Neural crest cell (in vitro differentiated cells): ENCODE measurements at regions not wholly inside any gene's neighbourhood (a gene's known extent, or its start where the extent isn't known, plus 50 kb on each side); places are given as distances from the start of the nearest gene placed in this dataset.

ENCODE experiments used
- DNase-seq: peaks from one replicate; pipeline ENCODE4 v3.0.0; 2021; ENCODE audit warnings: low read depth, mixed read lengths, low spot score
- H3K27ac Mint-ChIP-seq: one replicate; pipeline ENCODE4 v1.8.0; 2021; ENCODE audit warnings: mild to moderate bottlenecking, mixed read lengths; ENCODE audit not compliant: unreplicated experiment
- H3K27me3 Mint-ChIP-seq: 2 replicates; pipeline ENCODE4 v1.8.0; 2021; ENCODE audit warnings: low read depth, mild to moderate bottlenecking, mixed read lengths
- H3K36me3 Mint-ChIP-seq: 2 replicates; pipeline ENCODE4 v1.8.0; 2021; ENCODE audit warnings: low read depth, mild to moderate bottlenecking, mixed read lengths
- H3K4me1 Mint-ChIP-seq: 2 replicates; pipeline ENCODE4 v1.8.0; 2021; ENCODE audit warnings: mixed read lengths
- H3K4me3 Mint-ChIP-seq: one replicate; pipeline ENCODE4 v1.8.0; 2021; ENCODE audit warnings: mild to moderate bottlenecking, mixed read lengths
- H3K9me3 Mint-ChIP-seq: 2 replicates; pipeline ENCODE4 v1.8.0; 2021; ENCODE audit warnings: mixed read lengths
- CTCF ChIP-seq: fragments of 200-600 bp; sonication (generic); conservative IDR thresholded peaks from 2 replicates; pipeline ENCODE4 v1.5.0; 2021; ENCODE audit warnings: antibody characterized with exemption, mild to moderate bottlenecking

DNA sequence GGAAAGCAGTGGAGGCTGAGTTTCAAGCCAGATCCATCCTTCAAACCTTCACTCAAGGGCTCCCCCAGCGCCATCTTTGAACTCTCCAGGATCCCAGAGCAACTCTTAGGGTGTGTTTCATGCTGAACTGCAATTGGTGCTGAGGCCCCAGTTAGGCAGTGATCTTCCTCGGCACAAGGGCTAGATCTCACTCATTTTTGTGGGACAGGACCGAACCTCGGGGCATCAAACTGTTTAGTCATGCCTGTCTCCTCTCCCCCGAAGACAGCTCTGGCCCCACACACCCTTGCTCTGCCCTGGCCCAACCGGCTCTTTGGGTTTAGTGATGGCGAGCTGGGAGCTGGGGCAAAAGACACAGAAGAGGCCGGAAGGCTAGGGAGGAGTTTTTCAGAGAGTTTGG is 115.1 kb downstream of the NUFIP1 start:
- Mint-ChIP-seq H3K4me1 (peaks cover 3% of the 10 kb centered on the region), H3K4me3 (no peak overlapping the region), H3K27me3 (no peaks in the 10 kb centered on the region), H3K27ac (peak overlapping the region; percentile 12), H3K36me3 (no peaks in the 10 kb centered on the region), H3K9me3 (peaks cover 5% of the 10 kb centered on the region)
- no peak for TF ChIP-seq CTCF
- DNase-seq = no peak

DNA sequence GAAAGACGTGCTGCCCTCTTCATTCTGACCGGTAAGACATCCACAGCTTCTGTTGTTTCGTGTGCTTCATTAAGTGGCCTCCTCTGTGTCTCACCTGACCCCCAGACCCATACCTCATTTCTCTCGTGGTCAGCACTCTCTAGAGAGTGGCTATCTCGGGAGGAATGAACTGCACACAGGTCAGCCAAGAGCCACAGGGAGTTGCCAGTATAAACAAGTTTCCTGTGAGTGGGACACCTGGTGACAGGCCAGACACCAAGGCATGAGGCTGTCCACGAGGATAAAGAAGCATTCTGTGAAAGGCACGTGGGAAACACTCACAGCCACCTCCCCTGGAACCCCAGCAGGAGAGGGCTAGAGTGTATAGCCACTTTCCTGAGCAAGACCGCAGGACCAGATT is 115.8 kb downstream of the NUFIP1 start:
- peaks cover 3% of the 10 kb centered on the region for H3K4me1 Mint-ChIP-seq

GRCh38 chr13:44872751-44873150 is 116.5 kb downstream of the NUFIP1 start:
- no peak for TF ChIP-seq CTCF
- DNase-seq = no peak
- Mint-ChIP-seq H3K9me3 (peaks cover 5% of the 10 kb centered on the region), H3K36me3 (no peaks in the 10 kb centered on the region), H3K27ac (no peak overlapping the region), H3K4me3 (no peak overlapping the region), H3K4me1 (peaks cover 3% of the 10 kb centered on the region), H3K27me3 (no peaks in the 10 kb centered on the region)

More for the DNA sequence above, 115.8 kb downstream of the NUFIP1 start:
- H3K4me3 Mint-ChIP-seq = no peak overlapping the region
- TF ChIP-seq CTCF = no peak
- DNase-seq = no peak
- peaks cover 5% of the 10 kb centered on the region for H3K9me3 Mint-ChIP-seq
- no peak overlapping the region for H3K27ac Mint-ChIP-seq
- H3K36me3 Mint-ChIP-seq = no peaks in the 10 kb centered on the region
- no peaks in the 10 kb centered on the region for H3K27me3 Mint-ChIP-seq

DNA sequence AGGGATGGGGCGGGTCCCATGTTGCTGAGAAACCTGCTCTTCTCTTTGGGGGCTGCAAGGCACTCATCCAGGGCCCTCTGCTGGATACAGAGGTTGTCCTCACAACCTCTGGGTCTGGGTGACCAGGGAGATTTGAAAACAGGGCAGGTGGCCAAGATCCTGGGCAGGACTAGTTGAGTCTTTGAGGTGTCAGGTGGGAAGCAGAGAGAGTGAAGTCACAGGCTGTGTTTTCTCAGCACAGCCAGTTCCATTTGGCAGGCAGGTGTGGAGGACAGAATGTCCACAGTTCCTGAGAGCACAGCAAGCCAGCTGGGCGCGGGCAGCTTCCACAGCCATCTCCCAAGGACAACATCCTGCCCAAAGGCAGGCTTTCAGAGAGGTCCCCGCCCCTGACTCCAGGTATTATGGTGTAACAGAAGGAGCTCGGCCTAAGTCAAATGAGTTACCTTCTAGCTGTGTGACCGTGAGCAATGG is 118.8 kb downstream of the NUFIP1 start:
- H3K27ac Mint-ChIP-seq = no peak overlapping the region
- no peak for TF ChIP-seq CTCF
- peaks cover 8% of the 10 kb centered on the region for H3K9me3 Mint-ChIP-seq
- no peaks in the 10 kb centered on the region for H3K27me3 Mint-ChIP-seq
- no peak for DNase-seq
- no peak overlapping the region for H3K4me3 Mint-ChIP-seq
- H3K4me1 Mint-ChIP-seq = peaks cover 3% of the 10 kb centered on the region
- H3K36me3 Mint-ChIP-seq = no peaks in the 10 kb centered on the region

DNA sequence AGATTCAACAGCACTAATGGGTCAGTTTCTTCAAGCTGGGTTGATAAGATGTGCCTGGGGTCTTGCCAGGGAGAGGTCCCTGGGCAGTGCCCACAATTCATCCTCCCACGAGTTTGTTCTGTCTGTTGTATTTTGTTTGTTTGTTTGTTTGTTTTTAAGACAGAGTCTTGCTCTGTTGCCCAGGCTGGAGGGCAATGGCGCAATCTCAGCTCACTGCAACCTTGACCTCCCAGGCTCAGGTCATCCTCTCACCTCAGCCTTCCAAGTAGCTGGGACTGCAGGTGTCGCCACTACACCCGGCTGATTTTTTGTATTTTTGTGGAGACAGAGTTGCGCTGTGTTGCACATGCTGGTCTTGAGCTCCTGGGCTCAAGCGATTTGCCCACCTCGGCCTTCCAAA is 120.1 kb downstream of the NUFIP1 start:
- no peaks in the 10 kb centered on the region for H3K27me3 Mint-ChIP-seq
- peaks cover 8% of the 10 kb centered on the region for H3K9me3 Mint-ChIP-seq
- no peak for TF ChIP-seq CTCF
- no peak for DNase-seq
- H3K27ac Mint-ChIP-seq = no peak overlapping the region
- peaks cover 3% of the 10 kb centered on the region for H3K4me1 Mint-ChIP-seq
- H3K4me3 Mint-ChIP-seq = no peak overlapping the region
- no peaks in the 10 kb centered on the region for H3K36me3 Mint-ChIP-seq

GRCh38 chr13:44868397-44868796 is 120.9 kb downstream of the NUFIP1 start:
- no peak overlapping the region for H3K4me3 Mint-ChIP-seq
- peaks cover 2% of the 10 kb centered on the region for H3K4me1 Mint-ChIP-seq
- no peaks in the 10 kb centered on the region for H3K27me3 Mint-ChIP-seq
- H3K9me3 Mint-ChIP-seq = peaks cover 8% of the 10 kb centered on the region
- TF ChIP-seq CTCF = no peak
- no peak for DNase-seq
- no peak overlapping the region for H3K27ac Mint-ChIP-seq
- H3K36me3 Mint-ChIP-seq = no peaks in the 10 kb centered on the region
